GM23338 (cell line): ENCODE measurements at regions not wholly inside any gene's neighbourhood (a gene's known extent, or its start where the extent isn't known, plus 50 kb on each side); places are given as distances from the start of the nearest gene placed in this dataset.

Source experiments
- ATAC-seq: fragments of 200-7000 bp; cut with Tn5 transposase; 3 replicates; pipeline ENCODE4 v1.9.1; 2020
- DNase-seq: peaks from one replicate; pipeline ENCODE4 v3.0.0-alpha.2; 2015; ENCODE audit warnings: low spot score
- H2AFZ ChIP-seq: fragments of 200-600 bp; sonication (generic); 2 replicates; pipeline ENCODE4 v1.8.0; 2016; ENCODE audit warnings: antibody characterized with exemption, mild to moderate bottlenecking, moderate library complexity
- H3F3A ChIP-seq: fragments of 200-600 bp; sonication (generic); replicated peaks from 2 replicates; pipeline ENCODE4 v1.8.0; 2017; ENCODE audit warnings: antibody characterized with exemption, mixed run types, low read depth
- H3K27ac ChIP-seq: fragments of 200-600 bp; sonication (generic); 2 replicates; pipeline ENCODE4 v1.6.1; 2016; ENCODE audit warnings: low read depth
- H3K27me3 ChIP-seq: fragments of 200-600 bp; sonication (generic); 2 replicates; pipeline ENCODE4 v1.8.0; 2016; ENCODE audit warnings: mild to moderate bottlenecking, mixed run types, moderate library complexity; ENCODE audit not compliant: insufficient read depth
- H3K36me3 ChIP-seq: fragments of 200-600 bp; sonication (generic); 2 replicates; pipeline ENCODE4 v1.8.0; 2016; ENCODE audit warnings: mild to moderate bottlenecking; ENCODE audit not compliant: insufficient read depth
- H3K4me1 ChIP-seq: fragments of 200-600 bp; sonication (generic); 2 replicates; pipeline ENCODE4 v1.8.0; 2016; ENCODE audit warnings: mild to moderate bottlenecking, moderate library complexity; ENCODE audit not compliant: insufficient read depth
- H3K4me2 ChIP-seq: fragments of 200-600 bp; sonication (generic); 2 replicates; pipeline ENCODE4 v1.7.1; 2017; ENCODE audit warnings: mixed run types
- H3K4me3 ChIP-seq: fragments of 200-600 bp; sonication (generic); 2 replicates; pipeline ENCODE4 v1.6.1; 2016; ENCODE audit warnings: mixed run types
- H3K79me2 ChIP-seq: fragments of 200-600 bp; sonication (generic); replicated peaks from 2 replicates; pipeline ENCODE4 v1.8.0; 2017; ENCODE audit warnings: mild to moderate bottlenecking; ENCODE audit not compliant: insufficient read depth
- H3K9me2 ChIP-seq: fragments of 200-600 bp; sonication (generic); 2 replicates; pipeline ENCODE4 v1.8.0; 2017; ENCODE audit not compliant: insufficient read depth
- H4K20me1 ChIP-seq: fragments of 200-600 bp; sonication (generic); replicated peaks from 2 replicates; pipeline ENCODE4 v1.8.0; 2017; ENCODE audit warnings: mild to moderate bottlenecking; ENCODE audit not compliant: insufficient read depth
- H3K27ac Mint-ChIP-seq: 2 replicates; pipeline ENCODE4 v1.8.0; 2020; ENCODE audit warnings: inconsistent platforms, mild to moderate bottlenecking, moderate library complexity, mixed read lengths
- H3K27me3 Mint-ChIP-seq: 3 replicates; pipeline ENCODE4 v1.8.0; 2022; ENCODE audit warnings: low read depth, mild to moderate bottlenecking, moderate library complexity, mixed read lengths, inconsistent platforms; ENCODE audit not compliant: insufficient read depth, poor library complexity
- H3K36me3 Mint-ChIP-seq: 3 replicates; pipeline ENCODE4 v1.8.0; 2021; ENCODE audit warnings: low read depth, mild to moderate bottlenecking, inconsistent platforms, moderate library complexity, mixed read lengths
- H3K4me1 Mint-ChIP-seq: 3 replicates; pipeline ENCODE4 v1.8.0; 2020; ENCODE audit warnings: mild to moderate bottlenecking, inconsistent platforms, mixed read lengths
- H3K4me3 Mint-ChIP-seq: 3 replicates; pipeline ENCODE4 v1.8.0; 2021; ENCODE audit warnings: moderate library complexity, mild to moderate bottlenecking, inconsistent platforms, mixed read lengths
- H3K9me3 Mint-ChIP-seq: 3 replicates; pipeline ENCODE4 v1.8.0; 2020; ENCODE audit warnings: moderate library complexity, mild to moderate bottlenecking, inconsistent platforms, mixed read lengths
- CTCF ChIP-seq, 2 experiments: fragments of 200-600 bp in 1 of 2; sonication (generic) in 1 of 2; conservative IDR thresholded peaks; 2 replicates each; pipeline versions ENCODE4 v1.5.1 to v1.6.1; 2016 to 2017; ENCODE audit warnings: antibody characterized with exemption in 2 of 2, low read depth in 2 of 2, mild to moderate bottlenecking in 2 of 2, moderate library complexity in 1 of 2
- ETS1 ChIP-seq: IDR thresholded peaks from 2 replicates; pipeline ENCODE4 v1.6.1; 2016; ENCODE audit warnings: antibody characterized with exemption
- EZH2 ChIP-seq: fragments of 200-600 bp; sonication (generic); IDR thresholded peaks from one replicate; pipeline ENCODE4 v1.8.0; 2017; ENCODE audit warnings: antibody characterized with exemption, mild to moderate bottlenecking, low read depth; ENCODE audit not compliant: unreplicated experiment
- EZH2phosphoT487 ChIP-seq: fragments of 200-600 bp; sonication (generic); IDR thresholded peaks from one replicate; pipeline ENCODE4 v1.8.1; 2018; ENCODE audit warnings: antibody characterized with exemption; ENCODE audit not compliant: unreplicated experiment
- JUNB ChIP-seq: IDR thresholded peaks from one replicate; pipeline ENCODE4 v1.6.1; 2016; ENCODE audit warnings: antibody characterized with exemption; ENCODE audit not compliant: unreplicated experiment
- NANOG ChIP-seq: IDR thresholded peaks from 2 replicates; pipeline ENCODE4 v1.6.1; 2016; ENCODE audit warnings: antibody characterized with exemption, borderline replicate concordance
- POLR2AphosphoS5 ChIP-seq: IDR thresholded peaks from 2 replicates; pipeline ENCODE4 v1.6.1; 2016; ENCODE audit warnings: antibody characterized with exemption, low read depth
- REST ChIP-seq: IDR thresholded peaks from one replicate; pipeline ENCODE4 v1.6.1; 2018; ENCODE audit warnings: antibody characterized with exemption; ENCODE audit not compliant: unreplicated experiment
- STAT1 ChIP-seq: IDR thresholded peaks from one replicate; pipeline ENCODE4 v1.6.1; 2016; ENCODE audit warnings: antibody characterized with exemption; ENCODE audit not compliant: unreplicated experiment
- ZNF331 ChIP-seq: fragments of 250-450 bp; sonication (Bioruptor Pico); IDR thresholded peaks from 2 replicates; pipeline ENCODE4 v1.5.0; 2020; ENCODE audit warnings: low read depth, mild to moderate bottlenecking, moderate library complexity
- ZNF462 ChIP-seq: fragments of 250-450 bp; sonication (Bioruptor Pico); IDR thresholded peaks from 2 replicates; pipeline ENCODE4 v1.5.0; 2020; ENCODE audit warnings: mild to moderate bottlenecking, moderate library complexity

- no peak overlapping the region for H3K27ac ChIP-seq
- no peak for ATAC-seq
- H3K27me3 Mint-ChIP-seq = no peaks in the 10 kb centered on the region
- no peak overlapping the region for H2AFZ ChIP-seq
- H3K27ac Mint-ChIP-seq = no peak overlapping the region
- H3K27me3 ChIP-seq = no peaks in the 10 kb centered on the region
- H3K4me3 ChIP-seq = no peak overlapping the region
- H3K36me3 Mint-ChIP-seq = no peaks in the 10 kb centered on the region
- TF ChIP-seq POLR2AphosphoS5 (no peak), ETS1 (no peak), EZH2 (no peak), REST (no peak), ZNF462 (CRISPR knock-in tag) (no peak), NANOG (no peak), CTCF (conservative IDR thresholded peaks at IDR 0.05; ENCODE audit: low read depth in 2 of 2) (no peak), STAT1 (no peak), ZNF331 (CRISPR knock-in tag) (no peak), EZH2phosphoT487 (no peak), JUNB (no peak)
- no peak overlapping the region for H3K4me2 ChIP-seq
- no peak overlapping the region for H3K4me3 Mint-ChIP-seq
- H3K36me3 ChIP-seq = no peaks in the 10 kb centered on the region
- no peak for DNase-seq
- H3K9me3 Mint-ChIP-seq = peaks cover 3% of the 10 kb centered on the region
- peaks cover 9% of the 10 kb centered on the region for H3K9me2 ChIP-seq
- no peaks in the 10 kb centered on the region for H3K79me2 ChIP-seq
- H4K20me1 ChIP-seq = no peaks in the 10 kb centered on the region
- H3K4me1 Mint-ChIP-seq = peaks cover 5% of the 10 kb centered on the region; the same call in 1 of the 3 replicates
- H3F3A ChIP-seq = no peaks in the 10 kb centered on the region
- no peaks in the 10 kb centered on the region for H3K4me1 ChIP-seq
These were observed 386.6 kb upstream of the SPRED2 start for GRCh38 chr2:65818873-65819451.
